HG03196 (cell line): ENCODE measurements at regions not wholly inside any gene's neighbourhood (a gene's known extent, or its start where the extent isn't known, plus 50 kb on each side); places are given as distances from the start of the nearest gene placed in this dataset.
"Not testable (repeated sequence)": the region's sequence is repeated elsewhere in the genome, so short reads cannot be mapped to it uniquely, and the experiment has no call there.

ENCODE experiments used
- ATAC-seq: cut with Tn5 transposase; IDR thresholded peaks from one replicate; pipeline ENCODE4 v1.9.1; 2021; ENCODE audit not compliant: unreplicated experiment

DNA sequence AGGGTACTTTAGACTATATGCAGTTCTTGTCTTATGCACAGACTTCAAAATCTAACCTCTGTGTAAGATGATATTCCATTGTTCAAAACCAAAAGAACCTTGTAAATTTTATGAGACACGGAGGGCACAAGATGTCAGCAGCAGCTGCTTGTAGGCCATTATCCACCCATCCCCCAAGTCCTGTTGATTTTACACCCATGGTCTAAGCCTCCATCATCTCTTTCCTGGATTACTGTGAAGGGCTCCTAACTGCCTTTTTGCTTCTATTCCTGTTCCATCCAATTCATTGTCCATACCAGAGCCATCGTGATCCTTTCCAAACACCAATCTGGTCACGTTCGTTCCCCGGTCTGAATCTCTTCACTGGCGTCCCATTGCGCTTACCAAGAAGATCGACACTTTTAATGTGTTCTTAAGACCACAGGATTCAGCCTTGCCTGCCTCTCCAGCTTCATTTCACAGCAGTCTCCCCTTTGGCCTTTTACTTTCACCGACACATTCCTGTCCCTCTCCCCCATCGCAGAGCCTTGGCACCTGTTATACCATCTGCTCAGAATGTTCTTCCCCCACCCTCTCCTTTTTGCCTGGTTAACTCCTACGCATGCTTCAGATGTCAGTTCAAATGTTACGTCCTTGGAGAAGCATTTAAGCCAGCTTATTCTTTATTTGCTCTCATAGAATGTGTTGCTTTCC lies 107.3 kb upstream of the POU3F1 start:
- no peak for ATAC-seq

DNA sequence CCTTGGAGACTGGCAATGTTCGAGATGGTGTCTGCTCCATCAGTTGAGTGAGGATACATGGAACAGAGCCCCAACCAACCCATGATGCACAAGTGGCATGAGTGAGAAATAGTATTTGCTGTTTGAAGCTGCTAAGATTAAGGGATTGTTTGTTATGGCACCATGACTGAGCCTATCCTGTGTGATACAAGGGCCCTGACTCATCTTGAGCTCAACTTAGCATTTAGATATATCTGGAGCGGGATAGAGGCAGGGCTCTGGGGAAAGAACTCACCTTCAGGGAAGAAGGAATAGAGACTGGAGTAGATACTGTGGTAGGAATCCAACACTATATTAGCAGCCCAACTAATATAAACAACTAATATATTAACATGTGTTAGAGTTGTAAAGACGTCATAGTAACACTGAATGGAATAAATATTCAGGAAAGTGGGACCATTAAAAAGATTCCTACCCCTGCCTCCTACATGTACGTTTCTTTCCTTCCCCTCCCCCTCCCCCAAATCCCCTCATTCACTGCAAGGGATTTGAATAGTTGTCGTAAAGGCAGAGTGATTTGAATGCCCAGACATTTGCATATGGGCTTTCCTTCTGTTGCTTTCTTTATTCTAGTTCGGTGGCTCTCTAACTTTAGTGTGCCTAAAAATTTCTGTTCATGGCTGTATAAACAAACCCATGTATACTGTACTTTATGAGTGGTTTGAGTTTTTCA lies 106.6 kb upstream of the POU3F1 start:
- ATAC-seq = no peak

DNA sequence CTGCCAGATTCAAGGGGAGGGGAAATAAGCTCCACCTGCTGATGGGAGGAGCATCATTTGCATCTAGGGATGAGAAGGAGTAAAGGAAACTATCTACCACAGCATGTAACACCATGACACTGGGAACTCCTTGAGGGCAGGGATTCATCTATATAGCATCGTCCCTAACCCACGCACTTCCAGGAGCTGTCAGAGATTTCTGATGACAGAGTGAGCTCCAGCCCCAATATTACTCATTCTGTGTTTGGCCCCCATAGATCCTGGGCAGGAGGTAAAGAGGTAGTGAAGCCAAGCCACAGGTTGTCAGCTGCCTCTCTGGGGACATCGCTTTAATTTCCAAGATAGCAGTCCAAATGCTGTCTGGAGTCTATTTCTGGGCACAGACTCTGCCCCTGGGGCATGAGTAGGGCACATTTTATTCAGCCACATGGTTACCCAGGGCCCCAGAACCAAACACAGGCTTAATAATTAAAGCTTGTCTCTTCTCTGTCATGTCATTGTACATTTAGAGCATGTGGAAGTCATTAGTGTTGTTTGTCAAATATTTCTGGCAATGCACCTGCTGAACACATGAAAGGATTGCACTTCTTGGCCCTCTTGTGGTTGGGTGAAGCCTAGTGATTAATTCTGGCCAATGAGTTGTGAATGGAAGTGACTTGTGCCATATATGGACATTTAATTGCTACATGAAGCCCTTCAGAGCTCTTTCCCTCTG lies 105.9 kb upstream of the POU3F1 start:
- ATAC-seq = peak; percentile 47

DNA sequence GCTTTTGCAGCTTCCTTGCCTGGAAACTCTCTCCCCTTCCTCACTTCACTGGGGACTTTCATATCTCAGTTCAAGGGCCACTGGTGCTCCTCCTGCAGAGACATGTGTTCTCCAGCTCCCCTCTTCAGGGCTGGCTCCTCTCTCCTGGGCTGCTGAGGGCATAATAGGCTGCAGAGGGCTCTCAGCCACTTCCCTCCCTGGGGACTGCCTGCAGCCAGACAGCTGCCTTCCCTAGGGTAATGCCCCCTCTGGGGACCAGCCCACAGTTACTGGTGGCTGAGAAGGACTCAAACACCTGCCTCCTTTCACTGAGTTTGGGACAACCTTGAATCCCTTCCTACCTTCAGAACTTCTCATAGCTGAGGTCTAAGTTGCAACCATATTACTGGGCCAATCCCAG lies 104.8 kb upstream of the POU3F1 start:
- peak; percentile 65 for ATAC-seq

DNA sequence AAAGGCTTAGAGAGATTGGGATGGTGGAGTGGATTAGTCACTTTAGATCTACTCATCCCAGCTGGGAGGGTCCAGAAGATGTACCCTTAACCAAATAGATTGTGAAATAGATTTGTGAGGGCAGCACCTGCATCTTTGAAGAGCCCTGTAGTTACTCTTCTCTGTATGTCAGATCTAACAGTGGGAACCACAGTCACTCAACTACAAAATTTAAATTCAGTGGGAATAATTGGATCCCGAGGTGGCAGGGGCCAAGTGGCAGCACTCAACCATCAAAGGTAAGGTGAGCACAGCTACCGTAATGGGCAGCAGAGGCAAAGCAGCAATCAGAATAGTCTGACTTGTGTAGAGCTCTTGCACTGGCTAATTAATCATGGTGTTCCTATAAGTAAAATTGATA lies 99.5 kb upstream of the POU3F1 start:
- not testable (repeated sequence) for ATAC-seq

DNA sequence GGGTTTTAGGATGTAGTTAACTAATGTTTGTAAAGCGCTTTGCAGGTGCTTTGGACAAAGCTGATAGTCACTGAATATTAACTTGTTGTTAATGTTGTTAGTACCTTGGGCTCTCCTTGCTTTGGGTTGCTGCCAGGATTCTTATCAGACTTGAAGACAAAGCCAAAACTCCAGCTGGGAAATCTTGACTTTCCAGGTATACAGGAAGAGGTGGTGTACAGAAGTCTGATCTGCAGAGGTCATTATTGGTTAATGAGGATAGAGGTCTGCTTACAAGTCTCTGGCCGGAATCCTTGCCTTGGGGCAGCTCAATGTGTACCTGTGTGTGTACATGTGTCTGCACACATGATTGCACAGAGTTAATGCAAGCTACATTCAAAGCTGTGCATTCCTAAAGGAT lies 96.0 kb upstream of the POU3F1 start:
- ATAC-seq = no peak

DNA sequence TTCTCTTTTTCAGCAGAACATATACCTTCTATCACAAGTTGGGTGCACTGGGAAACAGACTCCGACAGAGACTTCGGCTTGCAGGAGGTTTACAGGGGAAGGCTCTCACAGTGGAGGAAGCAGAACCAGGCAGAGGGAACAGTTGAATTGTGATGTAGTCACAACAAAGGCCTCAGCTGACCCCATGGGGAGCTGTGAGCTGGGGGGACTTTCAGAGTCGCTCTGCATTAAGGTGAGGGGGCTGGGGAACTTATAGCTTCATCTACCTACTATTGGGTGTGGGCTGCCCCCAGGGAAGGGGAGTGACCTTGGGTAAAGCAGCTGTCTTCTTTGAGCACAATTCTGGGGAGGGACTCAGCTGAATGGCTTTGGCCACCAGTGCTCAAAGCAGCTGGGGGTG lies 94.9 kb upstream of the POU3F1 start:
- ATAC-seq = no peak

DNA sequence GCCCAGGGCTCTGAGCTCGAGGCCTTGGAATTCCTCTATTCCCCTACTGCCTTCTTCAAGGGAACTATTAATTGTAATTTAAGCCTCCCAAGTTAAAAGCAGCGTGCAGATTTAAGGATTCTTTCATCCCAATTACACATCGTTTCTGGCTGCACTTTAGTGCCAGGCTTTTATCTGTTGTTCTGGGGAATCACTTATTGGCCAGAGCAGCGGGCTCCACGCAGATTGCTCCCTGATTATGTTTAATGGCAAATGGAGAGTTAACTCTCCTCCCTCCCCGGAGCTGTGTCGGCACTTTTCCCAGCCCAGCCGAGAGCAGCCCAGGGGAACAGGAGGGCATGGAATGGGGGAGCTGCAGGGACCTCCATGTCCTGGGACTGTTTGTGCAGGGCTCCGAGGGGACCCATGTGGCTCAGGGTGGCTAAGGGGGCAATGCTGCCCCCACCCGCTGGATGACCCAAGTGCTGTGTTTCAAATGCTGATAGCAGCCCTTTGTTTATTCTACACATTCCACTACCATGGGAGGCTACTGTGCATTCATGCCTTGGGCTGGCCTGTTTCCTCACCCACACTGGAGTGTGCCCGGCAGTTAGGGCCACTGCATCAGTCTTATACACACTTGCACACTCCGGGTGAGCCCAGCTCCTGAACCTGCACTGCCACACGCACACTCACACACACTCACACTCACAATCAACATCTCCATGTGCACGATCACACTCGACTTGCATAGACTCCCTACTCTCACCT lies 93.3 kb upstream of the POU3F1 start:
- no peak for ATAC-seq

DNA sequence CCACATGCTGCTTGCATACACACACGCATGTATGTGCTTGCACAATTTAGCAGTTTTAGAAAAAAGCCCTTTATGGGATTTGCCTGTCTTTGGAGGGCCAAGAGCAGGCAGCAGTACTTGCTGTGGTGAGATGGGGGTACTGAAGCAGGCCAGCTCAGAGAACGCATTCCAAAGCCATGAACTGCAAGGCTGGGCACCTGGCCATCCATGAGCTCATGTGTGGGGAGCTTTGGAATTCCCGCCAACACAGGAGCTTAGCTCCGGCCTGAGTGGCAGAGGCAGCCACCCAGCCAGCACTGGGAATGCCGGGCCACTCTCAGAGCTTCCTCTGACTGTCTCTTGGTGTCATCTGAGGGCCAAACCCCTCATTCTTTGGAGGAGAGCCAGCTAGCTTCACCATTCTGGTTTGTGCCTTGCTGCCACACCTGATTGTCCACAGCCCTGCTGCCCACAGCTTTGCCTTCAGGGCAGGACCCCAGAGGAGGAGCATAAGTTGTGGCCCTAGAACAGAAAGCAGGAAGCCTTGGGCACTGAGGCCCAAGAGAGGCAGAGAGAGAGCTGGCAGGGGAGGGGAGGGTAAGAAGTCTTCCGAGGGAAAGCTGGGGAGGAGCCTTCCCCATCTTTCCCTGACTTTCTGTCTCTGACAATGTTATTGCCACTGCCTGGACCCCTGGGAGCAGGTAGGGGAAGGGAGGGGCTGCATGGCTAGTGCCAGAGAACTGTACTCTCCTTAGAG lies 92.1 kb upstream of the POU3F1 start:
- no peak for ATAC-seq

DNA sequence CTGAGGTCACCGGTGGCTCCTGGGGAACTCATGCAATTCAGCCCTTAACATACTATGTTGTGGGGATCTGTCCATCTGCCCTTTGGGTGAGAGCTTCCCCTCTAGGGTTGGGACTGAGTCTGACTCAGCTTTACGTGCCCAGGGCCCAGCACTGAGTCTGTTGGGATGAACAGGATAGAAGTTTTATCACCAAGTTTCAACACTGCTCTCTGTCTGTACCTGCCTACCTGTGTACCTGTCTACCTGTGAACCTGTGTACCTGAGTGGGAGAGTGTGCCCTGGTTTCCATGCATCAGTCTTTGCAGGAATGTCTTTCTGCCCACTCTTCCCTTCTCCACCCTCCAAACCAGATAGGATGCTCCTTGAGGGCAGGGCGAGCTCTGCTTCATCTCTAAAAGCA lies 90.6 kb upstream of the POU3F1 start:
- ATAC-seq = no peak

DNA sequence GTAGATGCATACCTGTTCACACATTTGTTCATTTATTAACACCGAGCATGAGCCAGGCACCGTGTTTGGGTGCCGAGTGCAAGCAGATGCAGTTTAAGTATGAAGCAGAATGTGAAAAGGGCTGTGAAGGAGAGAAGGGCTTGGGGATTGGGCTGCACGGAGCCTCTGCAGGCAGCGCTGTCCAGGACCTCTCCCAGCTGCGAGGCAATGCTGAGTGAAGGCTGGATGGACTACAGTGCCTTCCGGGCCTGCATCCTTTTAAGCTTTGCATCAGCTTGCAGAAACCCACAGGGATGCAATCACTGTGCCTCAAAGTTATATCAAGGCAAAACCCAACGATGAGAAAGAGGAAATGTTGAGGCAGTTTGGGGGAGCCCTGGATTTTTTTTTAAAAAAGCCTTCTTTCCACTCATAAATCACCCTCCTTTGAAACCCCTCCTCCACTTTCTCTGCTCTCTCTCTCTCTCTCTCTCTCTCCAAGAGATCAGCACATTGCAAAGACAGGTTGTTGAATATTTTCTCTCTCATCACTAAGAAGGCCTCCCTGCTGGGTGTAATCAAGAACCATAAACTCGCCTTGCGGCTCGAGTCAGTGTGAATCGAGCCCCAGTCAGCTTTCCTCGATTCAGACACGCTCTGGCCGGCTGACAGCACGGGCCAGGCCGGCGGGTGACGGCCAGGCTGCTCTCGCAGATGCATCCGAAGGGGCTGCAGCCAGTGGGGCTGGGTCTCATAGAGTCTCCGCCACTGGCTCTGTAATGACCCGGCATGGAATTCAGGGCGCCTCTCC lies 89.2 kb upstream of the POU3F1 start:
- no peak for ATAC-seq

DNA sequence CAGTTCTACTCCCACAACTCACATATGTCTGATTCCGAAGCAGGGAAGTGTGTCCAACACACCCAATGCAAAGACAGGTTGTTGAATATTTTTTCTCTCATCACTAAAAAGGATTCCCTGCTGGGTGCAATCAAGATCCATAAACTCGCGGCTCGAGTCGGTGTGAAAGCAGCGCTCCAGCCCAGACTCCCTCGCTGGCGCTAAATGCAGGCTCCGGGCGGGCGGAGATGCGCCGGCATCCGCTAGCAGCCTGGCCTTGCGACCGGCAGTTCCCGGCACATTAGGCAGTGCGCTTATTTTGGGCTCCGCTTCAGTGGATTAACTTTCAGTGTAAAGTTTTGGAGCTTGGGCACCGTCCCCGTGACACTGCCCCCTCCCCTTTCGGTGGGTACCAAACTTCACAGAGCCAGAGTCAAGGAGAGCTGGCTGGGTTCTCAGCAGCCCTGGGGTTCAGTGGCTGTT lies 87.7 kb upstream of the POU3F1 start:
- no peak for ATAC-seq

DNA sequence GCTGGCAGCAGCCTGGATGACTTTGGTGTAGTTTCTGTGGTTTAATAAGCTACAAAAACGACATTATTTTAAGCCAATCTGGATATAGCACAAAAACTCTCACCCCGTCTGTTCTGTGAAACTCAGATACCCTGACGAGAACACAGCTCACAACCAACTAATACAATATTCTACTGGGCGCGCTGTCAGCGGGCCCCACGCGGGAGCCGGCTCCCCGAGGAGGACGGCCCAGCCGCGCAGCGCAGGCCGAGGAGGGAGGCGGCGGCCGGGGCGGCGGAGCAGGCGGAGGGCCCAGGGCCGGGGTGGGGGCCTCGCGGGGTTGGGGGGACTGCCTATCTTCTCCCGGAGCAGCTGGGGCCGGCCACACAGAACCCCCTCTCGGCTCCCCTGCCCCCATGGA lies 87.2 kb upstream of the POU3F1 start:
- no peak for ATAC-seq

DNA sequence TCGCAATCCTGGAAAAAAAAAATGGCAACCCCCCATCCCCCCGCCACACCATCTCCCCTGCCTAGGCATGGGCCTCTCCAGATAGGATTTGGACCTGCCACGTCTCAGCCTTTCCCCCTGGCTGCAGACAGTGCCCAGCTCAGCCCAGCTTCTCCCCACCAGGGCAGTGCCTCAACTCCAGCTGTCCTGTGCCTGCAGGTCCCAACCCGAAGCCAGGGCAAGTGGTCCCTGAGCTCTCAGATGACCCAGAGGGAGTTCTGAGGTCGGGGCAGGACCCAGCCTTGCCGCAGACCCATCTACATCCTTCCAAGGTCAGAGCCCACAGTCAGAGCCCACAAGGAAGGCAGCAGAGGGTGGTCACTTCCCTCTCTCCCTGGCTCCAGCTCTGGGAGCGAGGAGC lies 86.7 kb upstream of the POU3F1 start:
- ATAC-seq = no peak

DNA sequence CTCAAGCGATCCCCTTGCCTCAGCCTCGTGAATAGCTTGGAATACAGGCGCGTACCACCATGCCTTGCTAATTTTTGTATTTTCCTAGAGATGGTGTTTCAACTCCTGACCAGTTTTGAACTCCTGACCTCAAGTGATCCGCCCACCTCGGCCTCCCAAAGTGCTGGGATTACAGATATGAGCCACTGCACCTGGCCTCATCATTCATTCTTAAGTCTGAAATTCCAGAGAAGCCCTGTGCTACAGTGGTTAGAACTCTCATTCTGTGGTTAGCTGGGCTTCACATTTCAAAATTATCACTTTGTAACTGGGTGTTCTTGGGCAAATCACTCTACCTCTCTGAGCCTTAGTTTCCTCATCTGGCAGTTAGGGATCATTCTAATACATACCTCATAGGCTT lies 86.1 kb upstream of the POU3F1 start:
- ATAC-seq = no peak

DNA sequence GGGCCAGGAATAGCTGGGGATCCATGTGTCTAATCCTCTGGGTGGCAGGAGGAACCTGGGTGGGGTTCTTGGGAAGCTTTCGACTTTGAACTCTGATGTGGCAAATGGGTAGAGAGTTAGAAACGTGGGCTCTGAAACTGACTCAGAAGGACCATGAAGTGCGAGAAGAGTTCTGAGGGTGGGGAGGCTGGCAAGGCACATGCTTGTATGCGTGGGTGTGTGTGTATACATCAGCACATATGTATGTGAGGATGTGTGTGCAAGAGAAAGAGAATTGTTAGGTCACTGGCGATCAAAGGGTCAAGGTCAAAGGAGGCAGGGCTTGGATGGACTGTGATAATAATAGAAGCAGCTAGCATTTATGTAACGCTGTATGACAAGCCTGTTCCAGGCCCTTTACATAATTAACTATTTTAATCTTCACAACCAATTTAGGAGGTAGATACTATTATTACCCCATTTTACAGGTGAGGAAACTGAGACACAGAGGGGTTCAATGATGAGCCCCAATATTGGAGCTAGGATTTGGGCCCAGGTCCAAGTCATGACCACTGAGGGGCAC lies 84.5 kb upstream of the POU3F1 start:
- no peak for ATAC-seq

DNA sequence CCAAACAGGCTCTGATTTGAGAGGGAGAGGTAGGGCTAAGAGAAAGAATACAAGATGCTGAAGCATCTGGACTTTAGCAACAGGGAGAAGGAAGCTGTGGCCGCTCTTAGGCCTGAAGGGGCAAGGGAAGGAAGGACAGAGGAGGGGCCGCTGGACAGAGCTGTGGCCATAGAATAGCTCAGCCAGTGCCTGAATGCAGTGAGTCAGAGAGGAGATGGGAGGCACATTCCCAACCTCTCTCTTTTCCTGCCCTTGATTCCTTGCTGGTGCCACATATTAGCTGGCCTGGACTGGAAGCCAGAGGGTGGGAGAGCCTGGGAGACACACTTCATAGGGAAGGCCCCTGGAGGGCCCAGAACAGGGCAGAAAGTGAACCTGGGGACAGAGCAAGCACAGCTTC lies 83.4 kb upstream of the POU3F1 start:
- no peak for ATAC-seq

DNA sequence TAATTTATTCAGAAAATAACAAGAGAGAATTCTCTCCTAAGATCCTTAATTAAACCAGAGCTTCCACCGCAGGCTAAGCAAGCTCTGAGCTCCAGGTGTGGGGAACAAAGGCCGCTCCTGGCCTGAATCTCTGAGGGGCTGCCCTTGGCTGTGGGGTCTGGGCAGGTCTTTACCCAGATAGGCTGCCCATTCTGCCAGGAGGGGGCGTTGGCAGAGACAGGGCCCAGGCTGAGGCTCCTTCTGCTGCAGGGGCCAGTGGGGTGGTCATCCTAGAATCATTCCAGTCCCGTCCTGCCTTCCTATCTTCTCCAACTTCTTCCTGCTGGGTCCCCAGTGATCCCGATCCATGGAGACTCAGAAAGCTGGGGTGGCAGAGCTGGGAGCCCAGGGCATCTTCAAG lies 82.9 kb upstream of the POU3F1 start:
- ATAC-seq = no peak

DNA sequence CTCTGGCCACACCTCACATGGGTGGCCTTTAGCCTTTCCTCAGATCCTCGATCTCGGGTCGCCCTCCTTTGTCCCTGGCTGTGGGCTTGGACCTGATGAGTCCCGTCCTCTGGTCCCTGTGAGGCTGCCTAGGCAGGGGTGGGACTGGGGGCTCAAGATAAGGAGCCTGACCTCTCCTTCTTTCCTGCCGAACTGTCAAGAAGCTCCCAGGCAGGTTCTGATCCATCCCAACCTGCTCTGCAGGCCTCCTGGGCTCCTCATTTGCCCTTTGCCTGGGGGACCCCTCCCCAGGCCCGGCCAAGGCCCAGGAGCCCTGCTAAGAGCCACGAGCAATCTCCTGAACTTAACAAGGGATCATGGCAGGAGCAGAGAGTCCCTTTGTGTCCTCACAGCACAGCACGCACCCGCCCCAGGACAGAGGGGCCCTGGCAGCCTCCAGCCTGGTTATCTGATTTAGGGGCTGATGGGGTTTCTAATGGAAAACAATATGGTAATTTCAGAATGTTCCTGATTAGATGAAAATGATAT lies 82.4 kb upstream of the POU3F1 start:
- no peak for ATAC-seq
